SK-N-SH (cell line): ENCODE measurements at regions not wholly inside any gene's neighbourhood (a gene's known extent, or its start where the extent isn't known, plus 50 kb on each side); places are given as distances from the start of the nearest gene placed in this dataset.

ENCODE experiments used
- CTCF ChIA-PET: fragments of 300-600, 350-600 bp; formaldehyde crosslinking; extraction: SDS; loops from one replicate; lab custom pipeline; 2021; lab: Yijun Ruan, JAX
- POLR2A ChIA-PET: fragments of 350-600 bp; sonication (Branson Sonifier 250); formaldehyde crosslinking; extraction: SDS; loops from one replicate; lab custom pipeline; 2020; ENCODE audit warnings: antibody characterized with exemption, inconsistent platforms; lab: Yijun Ruan, JAX
- DNase-seq: peaks from one replicate; pipeline ENCODE4 v3.0.0; 2012
- H2AFZ ChIP-seq: fragments of 200-600 bp; sonication (generic); 2 replicates; pipeline ENCODE4 v1.8.1; 2016; ENCODE audit warnings: antibody characterized with exemption, mild to moderate bottlenecking, low read depth
- H3F3A ChIP-seq: fragments of 200-600 bp; sonication (generic); replicated peaks from 2 replicates; pipeline ENCODE3; 2016; ENCODE audit warnings: antibody characterized with exemption, mild to moderate bottlenecking; ENCODE audit not compliant: insufficient read depth
- H3K27ac ChIP-seq, 2 experiments: fragments of 200-500 bp in 1 of 2; fragments of 200-600 bp in 1 of 2; sonication (Bioruptor generic) in 1 of 2; sonication (generic), shearing (Covaris generic) in 1 of 2; 2 replicates each; pipeline versions ENCODE4 v1.5.1 to v1.6.1; 2014 to 2016; ENCODE audit warnings: low read depth in 2 of 2, inconsistent platforms in 1 of 2, low read length in 1 of 2, mild to moderate bottlenecking in 1 of 2, mixed read lengths in 1 of 2
- H3K27me3 ChIP-seq: fragments of 200-600 bp; sonication (generic), shearing (Covaris generic); 2 replicates; pipeline ENCODE4 v1.6.1; 2016; ENCODE audit warnings: mixed run types; ENCODE audit not compliant: insufficient read depth
- H3K36me3 ChIP-seq, 2 experiments: fragments of 200-500 bp in 1 of 2; fragments of 200-600 bp in 1 of 2; sonication (Bioruptor generic) in 1 of 2; sonication (generic) in 1 of 2; replicated peaks in 1 of 2; 2 replicates each; pipeline versions ENCODE3 to v1.5.1; 2014 to 2016; ENCODE audit warnings: low read length in 1 of 2, mild to moderate bottlenecking in 1 of 2; ENCODE audit not compliant: insufficient read depth in 2 of 2, control insufficient read depth in 1 of 2
- H3K4me1 ChIP-seq, 2 experiments: fragments of 200-500 bp in 1 of 2; fragments of 200-600 bp in 1 of 2; sonication (Bioruptor generic) in 1 of 2; sonication (generic), shearing (Covaris generic) in 1 of 2; 2 replicates each; pipeline versions ENCODE4 v1.5.1 to v1.6.1; 2014 to 2016; ENCODE audit warnings: low read depth in 1 of 2, low read length in 1 of 2, mixed run types in 1 of 2; ENCODE audit not compliant: insufficient read depth in 2 of 2, control insufficient read depth in 1 of 2
- H3K4me2 ChIP-seq: fragments of 200-600 bp; sonication (generic), shearing (Covaris generic); 2 replicates; pipeline ENCODE4 v1.6.1; 2017; ENCODE audit warnings: mixed run types
- H3K4me3 ChIP-seq, 2 experiments: fragments of 200-500 bp in 1 of 2; fragments of 200-600 bp in 1 of 2; sonication (Bioruptor generic) in 1 of 2; sonication (generic), shearing (Covaris generic) in 1 of 2; 2 replicates each; pipeline versions ENCODE4 v1.5.1 to v1.8.1; 2014 to 2016; ENCODE audit warnings: low read depth in 2 of 2, inconsistent platforms in 1 of 2, low read length in 1 of 2, mild to moderate bottlenecking in 1 of 2, mixed read lengths in 1 of 2, moderate library complexity in 1 of 2
- H3K79me2 ChIP-seq: fragments of 200-600 bp; sonication (generic); 2 replicates; pipeline ENCODE4 v1.8.1; 2017; ENCODE audit warnings: mild to moderate bottlenecking; ENCODE audit not compliant: insufficient read depth
- H3K9ac ChIP-seq: fragments of 200-600 bp; sonication (generic); 2 replicates; pipeline ENCODE4 v1.6.1; 2017; ENCODE audit warnings: mixed run types
- H3K9me2 ChIP-seq: fragments of 200-600 bp; sonication (generic); 2 replicates; pipeline ENCODE4 v1.6.1; 2017; ENCODE audit warnings: mixed run types
- H3K9me3 ChIP-seq: fragments of 200-600 bp; sonication (generic); 2 replicates; pipeline ENCODE4 v1.6.1; 2017; ENCODE audit warnings: mixed run types, mild to moderate bottlenecking, moderate library complexity
- H4K20me1 ChIP-seq: fragments of 200-600 bp; sonication (generic); 2 replicates; pipeline ENCODE4 v1.6.1; 2017; ENCODE audit warnings: mild to moderate bottlenecking, mixed run types; ENCODE audit not compliant: insufficient read depth
- CHD2 ChIP-seq: fragments of 150-350 bp; IDR thresholded peaks from 2 replicates; pipeline ENCODE4 v1.6.1; 2018; ENCODE audit warnings: low read length; ENCODE audit not compliant: partially characterized antibody
- EP300 ChIP-seq, 2 experiments: IDR thresholded peaks; 2 replicates each; pipeline versions ENCODE4 v1.4.0 to v1.6.1; 2012; ENCODE audit warnings: borderline replicate concordance in 1 of 2, low read depth in 1 of 2, low read length in 1 of 2
- FOXJ3 ChIP-seq: sonication (generic); formaldehyde crosslinking; IDR thresholded peaks from 2 replicates; pipeline ENCODE4 v1.5.1; 2020; ENCODE audit warnings: mild to moderate bottlenecking, missing genetic modification reagents
- GATA2 ChIP-seq: sonication (generic); formaldehyde crosslinking; IDR thresholded peaks from 2 replicates; pipeline ENCODE4 v1.5.0; 2020; ENCODE audit warnings: mild to moderate bottlenecking, missing genetic modification reagents
- MXI1 ChIP-seq: IDR thresholded peaks from 2 replicates; pipeline ENCODE4 v1.6.1; 2012; ENCODE audit warnings: mild to moderate bottlenecking, low read depth, low read length, improper control_type of control experiment
- POLR2AphosphoS5 ChIP-seq: IDR thresholded peaks from 2 replicates; pipeline ENCODE4 v1.6.1; 2012; ENCODE audit warnings: low read depth, low read length
- RAD21 ChIP-seq: IDR thresholded peaks from 2 replicates; pipeline ENCODE4 v1.6.1; 2012; ENCODE audit warnings: mild to moderate bottlenecking, low read length
- RCOR1 ChIP-seq: fragments of 150-350 bp; IDR thresholded peaks from 2 replicates; pipeline ENCODE4 v1.6.1; 2017; ENCODE audit warnings: antibody characterized with exemption, low read length
- RFX5 ChIP-seq: IDR thresholded peaks from 2 replicates; pipeline ENCODE4 v1.6.1; 2012; ENCODE audit warnings: mild to moderate bottlenecking, improper control_type of control experiment, low read length
- RXRA ChIP-seq: IDR thresholded peaks from 2 replicates; pipeline ENCODE4 v1.4.0; 2012; ENCODE audit warnings: low read depth, mild to moderate bottlenecking, borderline replicate concordance
- SIN3A ChIP-seq: IDR thresholded peaks from 2 replicates; pipeline ENCODE4 v1.6.1; 2012; ENCODE audit warnings: low read depth, mild to moderate bottlenecking, low read length, moderate library complexity, borderline replicate concordance
- SMC3 ChIP-seq: IDR thresholded peaks from 2 replicates; pipeline ENCODE4 v1.6.1; 2012; ENCODE audit warnings: low read depth, low read length, improper control_type of control experiment
- TAF1 ChIP-seq: IDR thresholded peaks from 2 replicates; pipeline ENCODE4 v1.6.1; 2012; ENCODE audit warnings: low read depth, mild to moderate bottlenecking, low read length, moderate library complexity, borderline replicate concordance
- YY1 ChIP-seq: IDR thresholded peaks from 2 replicates; pipeline ENCODE4 v1.4.0; 2012; ENCODE audit warnings: low read depth, mild to moderate bottlenecking
- WGBS: methylation state at CpG from one replicate; pipeline ENCODE4 v1.1.6; 2017; ENCODE audit warnings: low lambda C conversion rate; 5-methylcytosine and 5-hydroxymethylcytosine counted together
- TF ChIP-seq, protein P1 (sequence below): fragments of 200-600 bp; sonication (generic); IDR thresholded peaks from 2 replicates; pipeline ENCODE4 v1.6.1; 2017; ENCODE audit warnings: antibody characterized with exemption, mild to moderate bottlenecking, moderate library complexity
- TF ChIP-seq, protein P2 (sequence below): fragments of 150-350 bp; IDR thresholded peaks from 2 replicates; pipeline ENCODE4 v1.6.1; 2016; ENCODE audit warnings: mild to moderate bottlenecking, low read depth, low read length
- TF ChIP-seq, protein P3 (sequence below): IDR thresholded peaks from 2 replicates; pipeline ENCODE4 v1.4.0; 2012; ENCODE audit warnings: low read depth, borderline replicate concordance

DNA sequence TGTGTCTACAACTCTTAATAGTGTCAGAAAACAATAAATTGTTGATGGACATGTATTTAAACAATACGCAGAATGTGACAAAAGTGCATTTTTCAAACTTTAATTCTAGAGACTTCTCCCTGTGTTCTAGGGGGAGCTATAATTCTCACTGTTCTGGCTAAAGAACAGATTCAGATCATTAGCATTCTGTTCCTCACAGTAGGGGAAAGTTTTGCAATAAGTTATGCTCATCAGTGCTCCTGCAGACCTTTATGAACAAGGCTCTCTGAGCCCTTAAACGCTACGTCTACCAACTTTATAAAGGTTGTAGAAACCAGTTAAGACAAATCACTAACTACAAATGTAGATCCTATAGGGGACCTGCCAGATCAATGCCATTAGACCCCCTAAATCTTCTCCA lies 444.2 kb downstream of the SQOR start (continued):
- TF ChIP-seq, protein P1, sequence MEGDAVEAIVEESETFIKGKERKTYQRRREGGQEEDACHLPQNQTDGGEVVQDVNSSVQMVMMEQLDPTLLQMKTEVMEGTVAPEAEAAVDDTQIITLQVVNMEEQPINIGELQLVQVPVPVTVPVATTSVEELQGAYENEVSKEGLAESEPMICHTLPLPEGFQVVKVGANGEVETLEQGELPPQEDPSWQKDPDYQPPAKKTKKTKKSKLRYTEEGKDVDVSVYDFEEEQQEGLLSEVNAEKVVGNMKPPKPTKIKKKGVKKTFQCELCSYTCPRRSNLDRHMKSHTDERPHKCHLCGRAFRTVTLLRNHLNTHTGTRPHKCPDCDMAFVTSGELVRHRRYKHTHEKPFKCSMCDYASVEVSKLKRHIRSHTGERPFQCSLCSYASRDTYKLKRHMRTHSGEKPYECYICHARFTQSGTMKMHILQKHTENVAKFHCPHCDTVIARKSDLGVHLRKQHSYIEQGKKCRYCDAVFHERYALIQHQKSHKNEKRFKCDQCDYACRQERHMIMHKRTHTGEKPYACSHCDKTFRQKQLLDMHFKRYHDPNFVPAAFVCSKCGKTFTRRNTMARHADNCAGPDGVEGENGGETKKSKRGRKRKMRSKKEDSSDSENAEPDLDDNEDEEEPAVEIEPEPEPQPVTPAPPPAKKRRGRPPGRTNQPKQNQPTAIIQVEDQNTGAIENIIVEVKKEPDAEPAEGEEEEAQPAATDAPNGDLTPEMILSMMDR = no peak
- TF ChIP-seq FOXJ3 (CRISPR knock-in tag) (no peak), SIN3A (no peak), RFX5 (no peak)
- TF ChIP-seq, protein P2, sequence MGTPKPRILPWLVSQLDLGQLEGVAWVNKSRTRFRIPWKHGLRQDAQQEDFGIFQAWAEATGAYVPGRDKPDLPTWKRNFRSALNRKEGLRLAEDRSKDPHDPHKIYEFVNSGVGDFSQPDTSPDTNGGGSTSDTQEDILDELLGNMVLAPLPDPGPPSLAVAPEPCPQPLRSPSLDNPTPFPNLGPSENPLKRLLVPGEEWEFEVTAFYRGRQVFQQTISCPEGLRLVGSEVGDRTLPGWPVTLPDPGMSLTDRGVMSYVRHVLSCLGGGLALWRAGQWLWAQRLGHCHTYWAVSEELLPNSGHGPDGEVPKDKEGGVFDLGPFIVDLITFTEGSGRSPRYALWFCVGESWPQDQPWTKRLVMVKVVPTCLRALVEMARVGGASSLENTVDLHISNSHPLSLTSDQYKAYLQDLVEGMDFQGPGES = no peak

DNA sequence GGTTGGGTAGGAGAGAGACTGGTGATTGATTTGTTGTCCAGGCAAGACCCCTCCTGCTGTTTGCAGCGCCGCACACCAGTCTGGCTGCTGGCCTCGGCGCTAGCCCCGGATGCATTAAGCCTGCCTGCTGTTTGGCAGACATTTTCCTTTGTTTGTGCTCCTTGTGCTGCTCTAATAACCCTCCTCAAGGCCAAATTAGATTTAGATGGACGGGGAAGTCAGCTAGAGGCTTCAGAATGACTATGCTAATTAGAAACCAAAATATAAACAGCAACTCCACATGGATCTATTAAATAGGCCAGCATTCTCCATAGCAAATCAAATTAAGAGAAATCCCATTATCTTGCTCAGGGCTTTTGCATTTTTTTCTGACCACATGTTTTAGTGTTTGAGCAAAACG lies 445.2 kb downstream of the SQOR start:
- WGBS = 1% methylated on average over 7 of the region's 7 CpGs

More for the DNA sequence above, 445.2 kb downstream of the SQOR start:
- Histone ChIP-seq H2AFZ (no peak overlapping the region), H3K36me3 (no peaks in the 10 kb centered on the region), H3F3A (no peaks in the 10 kb centered on the region), H3K9me3 (no peaks in the 10 kb centered on the region), H4K20me1 (no peaks in the 10 kb centered on the region), H3K27ac (peak overlapping the region in 1 of 2 experiments; percentile 99; a peak in 2 of 4 replicates), H3K4me2 (no peak overlapping the region), H3K4me1 (peaks cover 0 to 17% of the 10 kb centered on the region in 2 experiments; a peak in 3 of 4 replicates), H3K9me2 (no peaks in the 10 kb centered on the region), H3K27me3 (no peaks in the 10 kb centered on the region), H3K9ac (no peak overlapping the region), H3K79me2 (no peaks in the 10 kb centered on the region), H3K4me3 (no peak overlapping the region)
- ChIA-PET CTCF (interaction anchor here (0.6 to 3.4 kb wide), 7 partner anchors 10 to 980 kb away, joined by 3 to 17 read pairs (median 3); no protein-coding TSS in a partner anchor), POLR2A (interaction anchor here (1.4 kb wide), 1 partner anchor 198 kb away, joined by 5 read pairs; no protein-coding TSS in a partner anchor)
- peak; percentile 61 for DNase-seq
- TF ChIP-seq SMC3 (no peak; the same call in 1 of the 2 replicates), EP300 (IDR thresholded peaks at IDR 0.05; ENCODE audit: borderline replicate concordance in 1 of 2, low read depth in 1 of 2, low read length in 1 of 2) (peak in 1 of 2 experiments; percentile 89; a peak in 2 of 4 replicates), POLR2AphosphoS5 (no peak), MXI1 (peak; percentile 82), RXRA (no peak), GATA2 (CRISPR knock-in tag) (peak; percentile 73), TAF1 (no peak), CHD2 (peak; percentile 81), YY1 (no peak), RAD21 (peak; percentile 35), RCOR1 (peak; percentile 91; the same call in 1 of the 2 replicates), FOXJ3 (CRISPR knock-in tag) (peak; percentile 86)
- TF ChIP-seq, protein P3, sequence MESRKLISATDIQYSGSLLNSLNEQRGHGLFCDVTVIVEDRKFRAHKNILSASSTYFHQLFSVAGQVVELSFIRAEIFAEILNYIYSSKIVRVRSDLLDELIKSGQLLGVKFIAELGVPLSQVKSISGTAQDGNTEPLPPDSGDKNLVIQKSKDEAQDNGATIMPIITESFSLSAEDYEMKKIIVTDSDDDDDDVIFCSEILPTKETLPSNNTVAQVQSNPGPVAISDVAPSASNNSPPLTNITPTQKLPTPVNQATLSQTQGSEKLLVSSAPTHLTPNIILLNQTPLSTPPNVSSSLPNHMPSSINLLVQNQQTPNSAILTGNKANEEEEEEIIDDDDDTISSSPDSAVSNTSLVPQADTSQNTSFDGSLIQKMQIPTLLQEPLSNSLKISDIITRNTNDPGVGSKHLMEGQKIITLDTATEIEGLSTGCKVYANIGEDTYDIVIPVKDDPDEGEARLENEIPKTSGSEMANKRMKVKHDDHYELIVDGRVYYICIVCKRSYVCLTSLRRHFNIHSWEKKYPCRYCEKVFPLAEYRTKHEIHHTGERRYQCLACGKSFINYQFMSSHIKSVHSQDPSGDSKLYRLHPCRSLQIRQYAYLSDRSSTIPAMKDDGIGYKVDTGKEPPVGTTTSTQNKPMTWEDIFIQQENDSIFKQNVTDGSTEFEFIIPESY = no peak
- TF ChIP-seq, protein P2 = no peak
